GM18520 (cell line): ENCODE measurements at regions not wholly inside any gene's neighbourhood (a gene's known extent, or its start where the extent isn't known, plus 50 kb on each side); places are given as distances from the start of the nearest gene placed in this dataset.
"Not testable (repeated sequence)": the region's sequence is repeated elsewhere in the genome, so short reads cannot be mapped to it uniquely, and the experiment has no call there.

Experiments
- ATAC-seq: cut with Tn5 transposase; IDR thresholded peaks from one replicate; pipeline ENCODE4 v1.9.1; 2021; ENCODE audit not compliant: unreplicated experiment

- ATAC-seq = no peak
Measured at GRCh38 chr18:58805467-58806187, 59.0 kb upstream of the ZNF532 start.

GRCh38 chr18:58806826-58807714 is 57.6 kb upstream of the ZNF532 start:
- ATAC-seq = peak; percentile 92

GRCh38 chr18:58807766-58808165 is 56.9 kb upstream of the ZNF532 start:
- ATAC-seq = no peak

GRCh38 chr18:58808349-58808748 is 56.3 kb upstream of the ZNF532 start:
- ATAC-seq = no peak

GRCh38 chr18:58811859-58812258 is 52.8 kb upstream of the ZNF532 start:
- not testable (repeated sequence) for ATAC-seq

- no peak for ATAC-seq
Measured at GRCh38 chr18:58813105-58813504, 51.6 kb upstream of the ZNF532 start.

GRCh38 chr18:58813561-58814225 is 51.0 kb upstream of the ZNF532 start:
- no peak for ATAC-seq

- ATAC-seq = no peak
Measured at GRCh38 chr18:58814317-58814716, 50.4 kb upstream of the ZNF532 start.
